ENCODE measurements at regions not wholly inside any gene's neighbourhood (a gene's known extent, or its start where the extent isn't known, plus 50 kb on each side); places are given as distances from the start of the nearest gene placed in this dataset.

GRCh38 chr3:24899901-24900603 is 405.4 kb upstream of the THRB start:
- H3K4me1 ChIP-seq (ENCODE audit: control insufficient read depth, insufficient read depth, low read length): no peaks in the 10 kb centered on the region
- TF ChIP-seq, protein P1, sequence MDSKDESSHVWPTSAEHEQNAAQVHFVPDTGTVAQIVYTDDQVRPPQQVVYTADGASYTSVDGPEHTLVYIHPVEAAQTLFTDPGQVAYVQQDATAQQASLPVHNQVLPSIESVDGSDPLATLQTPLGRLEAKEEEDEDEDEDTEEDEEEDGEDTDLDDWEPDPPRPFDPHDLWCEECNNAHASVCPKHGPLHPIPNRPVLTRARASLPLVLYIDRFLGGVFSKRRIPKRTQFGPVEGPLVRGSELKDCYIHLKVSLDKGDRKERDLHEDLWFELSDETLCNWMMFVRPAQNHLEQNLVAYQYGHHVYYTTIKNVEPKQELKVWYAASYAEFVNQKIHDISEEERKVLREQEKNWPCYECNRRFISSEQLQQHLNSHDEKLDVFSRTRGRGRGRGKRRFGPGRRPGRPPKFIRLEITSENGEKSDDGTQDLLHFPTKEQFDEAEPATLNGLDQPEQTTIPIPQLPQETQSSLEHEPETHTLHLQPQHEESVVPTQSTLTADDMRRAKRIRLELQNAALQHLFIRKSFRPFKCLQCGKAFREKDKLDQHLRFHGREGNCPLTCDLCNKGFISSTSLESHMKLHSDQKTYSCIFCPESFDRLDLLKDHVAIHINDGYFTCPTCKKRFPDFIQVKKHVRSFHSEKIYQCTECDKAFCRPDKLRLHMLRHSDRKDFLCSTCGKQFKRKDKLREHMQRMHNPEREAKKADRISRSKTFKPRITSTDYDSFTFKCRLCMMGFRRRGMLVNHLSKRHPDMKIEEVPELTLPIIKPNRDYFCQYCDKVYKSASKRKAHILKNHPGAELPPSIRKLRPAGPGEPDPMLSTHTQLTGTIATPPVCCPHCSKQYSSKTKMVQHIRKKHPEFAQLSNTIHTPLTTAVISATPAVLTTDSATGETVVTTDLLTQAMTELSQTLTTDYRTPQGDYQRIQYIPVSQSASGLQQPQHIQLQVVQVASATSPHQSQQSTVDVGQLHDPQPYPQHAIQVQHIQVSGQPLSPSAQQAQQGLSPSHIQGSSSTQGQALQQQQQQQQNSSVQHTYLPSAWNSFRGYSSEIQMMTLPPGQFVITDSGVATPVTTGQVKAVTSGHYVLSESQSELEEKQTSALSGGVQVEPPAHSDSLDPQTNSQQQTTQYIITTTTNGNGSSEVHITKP (tag by site-specific recombination; IDR thresholded peaks at IDR 0.05): peak; percentile 69
- TF ChIP-seq BCL11A (tag by site-specific recombination; IDR thresholded peaks at IDR 0.05; ENCODE audit: low read depth) (no peak), ZNF776 (tag by site-specific recombination; IDR thresholded peaks at IDR 0.05; ENCODE audit: borderline replicate concordance) (no peak), ATF2 (tag by site-specific recombination; IDR thresholded peaks at IDR 0.05; ENCODE audit: low read depth) (0 out of 2 replicates have a peak, but pooled peaks have one; percentile 7), ZNF660 (tag by site-specific recombination; IDR thresholded peaks at IDR 0.05) (no peak), ZFHX2 (tag by site-specific recombination; conservative IDR thresholded peaks at IDR 0.05) (no peak), ZNF211 (tag by site-specific recombination; IDR thresholded peaks at IDR 0.05; ENCODE audit: low read depth) (no peak), ZBTB49 (tag by site-specific recombination; IDR thresholded peaks at IDR 0.05; ENCODE audit: low read depth) (no peak), ZNF274 (IDR thresholded peaks at IDR 0.05; ENCODE audit: low read length) (no peak), ZNF274 (tag by site-specific recombination; IDR thresholded peaks at IDR 0.05; ENCODE audit: borderline replicate concordance) (no peak), ZNF174 (tag by site-specific recombination; IDR thresholded peaks at IDR 0.05) (no peak), ZNF23 (tag by site-specific recombination; IDR thresholded peaks at IDR 0.05; ENCODE audit: borderline replicate concordance) (no peak)
- no peak overlapping the region for H3K27ac ChIP-seq (ENCODE audit: extremely low read depth, low read depth, low read length)
- CTCF ChIA-PET: no interaction called here
- no peaks in the 10 kb centered on the region for H3K9me3 ChIP-seq (ENCODE audit: control insufficient read depth, insufficient read depth, low read depth, low read length)
- H3K36me3 ChIP-seq (ENCODE audit: control insufficient read depth in 2 of 2, insufficient read depth in 1 of 2, low read length in 2 of 2): no peaks in the 10 kb centered on the region
- POLR2A ChIA-PET: no interaction called here
- no peak overlapping the region for H3K4me3 ChIP-seq (ENCODE audit: low read depth, low read length)

GRCh38 chr3:24905266-24905665 is 410.6 kb upstream of the THRB start:
- Histone ChIP-seq H3K4me1 (ENCODE audit: control insufficient read depth, insufficient read depth, low read length) (no peaks in the 10 kb centered on the region), H3K36me3 (ENCODE audit: control insufficient read depth in 2 of 2, insufficient read depth in 1 of 2, low read length in 2 of 2) (no peaks in the 10 kb centered on the region), H3K9me3 (ENCODE audit: control insufficient read depth, insufficient read depth, low read depth, low read length) (no peaks in the 10 kb centered on the region), H3K4me3 (ENCODE audit: low read depth, low read length) (no peak overlapping the region), H3K27ac (ENCODE audit: extremely low read depth, low read depth, low read length) (no peak overlapping the region)
- POLR2A ChIA-PET: no interaction called here
- CTCF ChIA-PET: no interaction called here
- TF ChIP-seq TCF7L2 (IDR thresholded peaks at IDR 0.05; ENCODE audit: borderline replicate concordance, low read depth, low read length): no peak
- TF ChIP-seq ZNF391 (tag by site-specific recombination; IDR thresholded peaks at IDR 0.05; ENCODE audit: borderline replicate concordance, low read depth): no peak
- TF ChIP-seq ZNF362 (tag by site-specific recombination; IDR thresholded peaks at IDR 0.05): no peak
- TF ChIP-seq, protein P2, sequence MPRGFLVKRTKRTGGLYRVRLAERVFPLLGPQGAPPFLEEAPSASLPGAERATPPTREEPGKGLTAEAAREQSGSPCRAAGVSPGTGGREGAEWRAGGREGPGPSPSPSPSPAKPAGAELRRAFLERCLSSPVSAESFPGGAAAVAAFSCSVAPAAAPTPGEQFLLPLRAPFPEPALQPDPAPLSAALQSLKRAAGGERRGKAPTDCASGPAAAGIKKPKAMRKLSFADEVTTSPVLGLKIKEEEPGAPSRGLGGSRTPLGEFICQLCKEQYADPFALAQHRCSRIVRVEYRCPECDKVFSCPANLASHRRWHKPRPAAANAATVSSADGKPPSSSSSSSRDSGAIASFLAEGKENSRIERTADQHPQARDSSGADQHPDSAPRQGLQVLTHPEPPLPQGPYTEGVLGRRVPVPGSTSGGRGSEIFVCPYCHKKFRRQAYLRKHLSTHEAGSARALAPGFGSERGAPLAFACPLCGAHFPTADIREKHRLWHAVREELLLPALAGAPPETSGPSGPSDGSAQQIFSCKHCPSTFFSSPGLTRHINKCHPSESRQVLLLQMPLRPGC (tag by site-specific recombination; IDR thresholded peaks at IDR 0.05): no peak
- no peak for TF ChIP-seq ZNF792 (tag by site-specific recombination; IDR thresholded peaks at IDR 0.05)
- no peak for TF ChIP-seq ZNF140 (tag by site-specific recombination; IDR thresholded peaks at IDR 0.05)
- TF ChIP-seq WT1 (tag by site-specific recombination; IDR thresholded peaks at IDR 0.05): no peak
- TF ChIP-seq ZSCAN23 (tag by site-specific recombination; IDR thresholded peaks at IDR 0.05): no peak
- no peak for TF ChIP-seq HOXA7 (CRISPR knock-in tag; IDR thresholded peaks at IDR 0.05; ENCODE audit: borderline replicate concordance)
- TF ChIP-seq ZNF2 (tag by site-specific recombination; IDR thresholded peaks at IDR 0.05): no peak
- no peak for TF ChIP-seq KLF8 (tag by site-specific recombination; IDR thresholded peaks at IDR 0.05)
- TF ChIP-seq ZFP3 (tag by site-specific recombination; IDR thresholded peaks at IDR 0.05; ENCODE audit: low read depth): no peak
- no peak for TF ChIP-seq ZXDB (tag by site-specific recombination; IDR thresholded peaks at IDR 0.05)

All from HEK293 (cell line).